SK-N-MC (cell line): ENCODE measurements at regions not wholly inside any gene's neighbourhood (a gene's known extent, or its start where the extent isn't known, plus 50 kb on each side); places are given as distances from the start of the nearest gene placed in this dataset.

Source experiments
- DNase-seq: peaks from one replicate; pipeline ENCODE4 v3.0.0-alpha.2; 2011; ENCODE audit warnings: low read depth, low spot score
- H3K27ac ChIP-seq: fragments of 200-600 bp; sonication (generic); 2 replicates; pipeline ENCODE4 v1.5.1; 2016; ENCODE audit warnings: mixed run types
- H3K36me3 ChIP-seq: fragments of 200-600 bp; sonication (generic); 2 replicates; pipeline ENCODE4 v1.6.1; 2017; ENCODE audit warnings: antibody characterized with exemption, low read length, mixed read lengths; ENCODE audit not compliant: insufficient read depth
- H3K4me3 ChIP-seq: fragments of 200-600 bp; sonication (generic); 2 replicates; pipeline ENCODE4 v1.5.1; 2016
- H3K9ac ChIP-seq: fragments of 200-600 bp; sonication (generic); 2 replicates; pipeline ENCODE4 v1.8.0; 2017; ENCODE audit warnings: mixed run types, mixed read lengths; ENCODE audit not compliant: insufficient read length
- H3K9me3 ChIP-seq: fragments of 200-600 bp; sonication (generic); 2 replicates; pipeline ENCODE4 v1.6.1; 2017; ENCODE audit warnings: low read depth, mild to moderate bottlenecking, antibody characterized with exemption, low read length, moderate library complexity, mixed read lengths
- EZH2 ChIP-seq: fragments of 200-600 bp; sonication (generic); IDR thresholded peaks from one replicate; pipeline ENCODE4 v1.6.1; 2017; ENCODE audit warnings: antibody characterized with exemption
- FOXP2 ChIP-seq: optimal IDR thresholded peaks from 2 replicates; pipeline ENCODE3; 2011; ENCODE audit warnings: mild to moderate bottlenecking, moderate library complexity; ENCODE audit not compliant: insufficient read depth; ENCODE audit errors: extremely low read length, control extremely low read depth
- POLR2AphosphoS5 ChIP-seq: IDR thresholded peaks from 2 replicates; pipeline ENCODE4 v1.6.1; 2012; ENCODE audit warnings: mild to moderate bottlenecking, low read depth, low read length, borderline replicate concordance

DNA sequence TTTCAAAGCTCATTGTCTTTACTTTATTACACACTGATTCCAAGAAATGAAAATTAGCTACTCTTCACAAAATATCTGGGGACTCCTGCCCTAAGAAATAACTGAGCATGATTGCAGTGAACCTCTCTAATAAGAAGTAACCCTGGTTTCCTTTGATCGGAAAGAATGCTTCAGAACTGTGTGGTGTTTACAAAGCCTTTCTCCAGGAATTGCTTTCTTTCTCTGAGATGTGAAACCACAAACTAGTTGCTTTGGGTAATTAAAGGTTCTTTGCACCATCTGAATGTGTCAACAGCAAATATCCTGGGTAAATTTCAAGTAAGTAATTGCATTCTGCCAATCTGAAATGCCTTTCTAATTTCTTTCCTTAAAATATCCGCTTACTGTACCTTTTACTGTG, 292.9 kb upstream of the SLIT2 start:
- H3K4me3 ChIP-seq, result no peak overlapping the region
- H3K9ac ChIP-seq, result no peak overlapping the region
- H3K36me3 ChIP-seq, result no peaks in the 10 kb centered on the region
- TF ChIP-seq FOXP2 (no peak), POLR2AphosphoS5 (no peak), EZH2 (no peak)
- H3K9me3 ChIP-seq, result no peaks in the 10 kb centered on the region
- H3K27ac ChIP-seq, result no peak overlapping the region
- no peak for DNase-seq

DNA sequence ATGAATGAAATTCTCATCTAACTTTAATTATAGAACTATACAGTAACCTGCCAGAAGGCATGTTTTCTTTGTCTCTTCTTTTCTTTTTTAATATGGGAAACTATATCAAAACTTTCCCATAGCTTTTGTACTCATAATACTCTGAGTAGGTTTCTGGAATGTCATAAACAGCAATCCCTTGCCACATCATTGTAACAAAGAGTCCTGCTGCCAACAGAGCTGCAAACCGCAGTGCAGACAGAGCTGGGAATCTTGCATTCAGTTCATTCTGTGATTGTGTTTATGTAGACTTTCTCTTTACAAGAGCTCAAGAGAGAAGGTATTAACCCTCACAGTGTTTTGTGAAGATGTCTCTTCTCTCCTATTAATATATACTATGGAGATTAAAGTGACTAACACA, 304.4 kb upstream of the SLIT2 start:
- Histone ChIP-seq H3K36me3 (no peaks in the 10 kb centered on the region), H3K9ac (no peak overlapping the region), H3K4me3 (no peak overlapping the region), H3K9me3 (no peaks in the 10 kb centered on the region), H3K27ac (no peak overlapping the region)
- TF ChIP-seq FOXP2, result no peak
- TF ChIP-seq POLR2AphosphoS5, result no peak
- no peak for TF ChIP-seq EZH2
- no peak for DNase-seq

DNA sequence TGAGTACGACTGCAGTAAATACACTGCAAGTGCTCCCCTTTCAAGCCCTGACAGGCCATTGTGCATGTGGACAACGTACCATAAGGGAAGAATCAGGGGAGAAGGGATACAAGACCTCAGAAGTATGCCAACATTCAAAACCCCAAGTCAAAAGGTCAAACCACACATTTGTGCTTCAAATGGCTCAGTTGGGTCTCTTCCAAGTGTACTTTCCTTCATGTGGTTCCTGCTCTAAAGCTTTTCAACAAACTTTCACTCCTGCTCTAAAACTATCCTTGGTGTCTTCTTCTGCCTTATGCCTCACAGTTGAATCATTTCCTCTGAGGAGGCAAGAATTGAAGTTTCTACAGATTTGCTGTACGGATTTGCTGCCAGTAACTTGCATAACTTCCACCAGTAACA, 305.7 kb upstream of the SLIT2 start:
- no peaks in the 10 kb centered on the region for H3K9me3 ChIP-seq
- DNase-seq, result no peak
- TF ChIP-seq POLR2AphosphoS5 (no peak), FOXP2 (no peak), EZH2 (no peak)
- no peak overlapping the region for H3K9ac ChIP-seq
- no peak overlapping the region for H3K4me3 ChIP-seq
- H3K36me3 ChIP-seq, result no peaks in the 10 kb centered on the region
- H3K27ac ChIP-seq, result no peak overlapping the region

DNA sequence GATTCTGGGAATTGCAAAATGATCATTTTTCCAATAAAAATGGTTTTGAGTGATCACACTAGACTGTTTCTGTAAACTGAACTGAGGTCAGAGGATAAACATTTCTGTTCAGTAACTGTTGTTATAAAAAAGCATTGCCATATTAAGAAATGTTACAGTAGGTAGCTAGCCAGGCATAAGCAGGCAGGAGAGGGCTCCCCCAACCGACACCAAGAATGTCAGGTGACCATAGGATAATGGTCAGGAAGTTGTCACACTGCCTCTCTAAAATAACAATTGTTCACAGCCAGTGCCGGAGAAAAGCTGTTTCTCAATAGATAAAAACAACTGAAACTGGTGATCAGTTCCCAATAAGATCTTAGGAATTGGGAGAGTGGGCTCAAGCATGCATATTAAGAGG, 306.2 kb upstream of the SLIT2 start:
- TF ChIP-seq EZH2 (no peak), POLR2AphosphoS5 (no peak)
- Histone ChIP-seq H3K9me3 (no peaks in the 10 kb centered on the region), H3K27ac (no peak overlapping the region), H3K4me3 (no peak overlapping the region), H3K36me3 (no peaks in the 10 kb centered on the region), H3K9ac (no peak overlapping the region)
- DNase-seq, result no peak

DNA sequence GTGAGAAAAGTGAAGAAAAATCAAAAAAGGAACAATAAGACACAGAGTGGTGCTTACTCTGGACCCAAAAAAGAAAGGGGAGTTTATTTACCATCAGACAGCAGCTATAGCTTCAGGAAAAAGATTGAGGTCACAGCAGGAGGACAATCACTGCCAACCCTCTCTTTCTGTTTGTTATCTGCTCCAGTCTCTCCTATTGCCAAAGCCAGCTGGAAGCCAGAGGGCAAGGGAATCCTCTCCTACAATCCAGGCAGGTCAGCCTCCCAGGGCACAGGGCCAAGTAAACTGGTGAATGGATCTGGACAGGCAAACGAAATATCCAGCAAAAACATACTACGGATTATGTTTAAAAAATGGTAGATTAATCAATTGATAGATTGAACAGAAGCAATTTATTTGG, 306.9 kb upstream of the SLIT2 start:
- TF ChIP-seq EZH2 (no peak), FOXP2 (no peak), POLR2AphosphoS5 (no peak)
- no peak overlapping the region for H3K9ac ChIP-seq
- no peaks in the 10 kb centered on the region for H3K9me3 ChIP-seq
- no peak overlapping the region for H3K4me3 ChIP-seq
- H3K36me3 ChIP-seq, result no peaks in the 10 kb centered on the region
- no peak overlapping the region for H3K27ac ChIP-seq
- no peak for DNase-seq

DNA sequence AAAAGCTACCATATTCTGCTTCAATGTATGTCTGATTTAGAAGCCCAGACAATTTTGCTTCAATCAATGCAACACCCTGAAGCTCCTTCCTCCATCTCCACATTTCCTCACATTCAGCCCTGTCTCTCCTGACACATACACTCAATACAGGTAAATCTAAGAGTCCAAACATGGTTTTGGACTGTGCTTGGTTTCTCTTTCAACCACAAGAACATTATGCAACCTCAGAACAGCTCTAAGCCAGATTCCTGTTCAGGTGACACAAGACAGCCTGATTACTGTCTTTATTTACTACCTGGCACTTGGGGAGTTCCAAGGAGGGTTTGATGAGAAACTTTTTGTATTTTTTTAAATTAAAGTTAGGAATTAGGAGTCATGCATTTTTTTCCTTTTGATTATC, 307.5 kb upstream of the SLIT2 start:
- Histone ChIP-seq H3K9me3 (no peaks in the 10 kb centered on the region), H3K27ac (no peak overlapping the region), H3K4me3 (no peak overlapping the region), H3K9ac (no peak overlapping the region), H3K36me3 (no peaks in the 10 kb centered on the region)
- no peak for TF ChIP-seq POLR2AphosphoS5
- no peak for TF ChIP-seq EZH2
- no peak for TF ChIP-seq FOXP2
- no peak for DNase-seq

DNA sequence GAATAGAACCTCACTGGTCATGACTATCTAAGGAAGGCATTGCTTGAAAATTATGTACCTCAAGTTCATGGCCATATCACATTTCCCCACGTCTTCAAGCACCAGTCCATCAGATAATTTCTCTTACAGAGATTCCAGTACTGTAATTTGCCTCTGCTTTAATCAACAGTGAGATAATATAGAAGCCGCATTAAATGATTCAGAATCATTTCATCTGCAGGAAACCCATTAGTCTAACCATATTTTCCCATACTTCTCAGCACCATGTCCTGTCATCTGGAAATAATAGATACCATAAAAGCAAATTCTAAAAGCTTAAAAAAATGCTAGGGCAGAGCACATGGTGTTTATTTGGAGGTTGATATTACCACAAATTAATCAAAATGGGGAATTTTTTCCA, 310.3 kb upstream of the SLIT2 start:
- TF ChIP-seq FOXP2, result no peak
- TF ChIP-seq EZH2, result no peak
- no peak for TF ChIP-seq POLR2AphosphoS5
- Histone ChIP-seq H3K9ac (no peak overlapping the region), H3K27ac (no peak overlapping the region), H3K36me3 (no peaks in the 10 kb centered on the region), H3K4me3 (no peak overlapping the region), H3K9me3 (no peaks in the 10 kb centered on the region)
- DNase-seq, result peak; percentile 3

DNA sequence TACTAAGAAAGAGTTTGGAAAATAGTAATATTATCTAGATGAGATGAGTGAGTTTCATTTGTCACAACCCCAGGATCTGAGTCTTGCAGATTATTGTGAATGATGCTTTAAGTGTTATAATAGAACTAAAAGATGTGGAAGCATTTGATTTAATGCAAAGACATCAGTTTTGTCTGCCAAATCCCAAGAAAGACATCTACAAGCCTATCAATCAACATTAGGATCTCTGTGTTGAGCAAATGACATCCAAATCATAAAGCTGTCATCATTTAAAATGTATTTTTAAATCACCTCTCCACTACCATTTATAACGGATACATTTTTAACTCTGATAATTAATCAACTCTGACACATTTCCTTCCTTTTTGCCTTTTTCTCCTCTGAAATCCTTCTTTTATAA, 310.8 kb upstream of the SLIT2 start:
- no peak for DNase-seq

DNA sequence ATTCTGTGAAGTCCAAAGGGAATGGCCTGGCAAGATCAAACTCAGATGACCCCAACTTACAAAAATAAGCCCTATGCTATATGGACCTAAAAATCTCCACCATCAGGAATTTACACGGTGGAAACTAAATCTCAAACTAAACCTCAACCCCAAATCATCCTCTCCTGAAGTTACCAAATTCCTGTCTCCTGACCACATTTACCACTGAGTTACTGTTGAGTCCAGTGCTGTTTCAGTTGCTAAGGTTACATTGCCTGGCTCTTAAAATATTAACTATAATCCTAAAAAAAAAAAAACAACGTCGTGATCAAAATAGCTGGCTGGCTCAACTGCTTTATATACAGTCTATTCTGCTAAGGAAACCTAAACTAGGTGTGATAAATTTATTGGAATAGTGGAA, 315.2 kb upstream of the SLIT2 start:
- no peak for TF ChIP-seq EZH2
- no peak for TF ChIP-seq POLR2AphosphoS5
- TF ChIP-seq FOXP2, result no peak
- no peak for DNase-seq

More for the DNA sequence above, 310.8 kb upstream of the SLIT2 start:
- H3K36me3 ChIP-seq, result no peaks in the 10 kb centered on the region
- TF ChIP-seq POLR2AphosphoS5, result no peak
- TF ChIP-seq FOXP2, result no peak
- TF ChIP-seq EZH2, result no peak
- H3K27ac ChIP-seq, result no peak overlapping the region
- no peak overlapping the region for H3K9ac ChIP-seq
- H3K9me3 ChIP-seq, result no peaks in the 10 kb centered on the region
- H3K4me3 ChIP-seq, result no peak overlapping the region

DNA sequence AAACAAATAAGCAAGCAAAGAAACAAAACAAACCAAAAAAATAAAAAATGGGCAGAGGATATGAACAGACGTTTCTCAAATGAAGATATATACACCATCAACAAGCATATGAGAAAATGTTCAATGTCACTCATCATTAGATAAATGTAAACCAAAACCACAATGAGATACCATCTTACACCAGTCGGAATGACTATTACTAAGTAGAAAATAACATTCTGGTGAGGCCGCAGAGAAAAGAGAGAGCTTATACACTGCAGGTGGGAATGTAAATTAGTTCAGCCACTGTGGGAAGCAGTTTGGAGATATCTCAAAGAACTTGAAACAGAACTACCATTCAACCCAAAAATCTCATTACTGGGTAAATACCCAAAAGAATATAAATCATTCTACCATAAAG, 321.0 kb upstream of the SLIT2 start:
- TF ChIP-seq EZH2, result no peak
- TF ChIP-seq POLR2AphosphoS5, result no peak
- TF ChIP-seq FOXP2, result no peak
- Histone ChIP-seq H3K9me3 (no peaks in the 10 kb centered on the region), H3K4me3 (no peak overlapping the region), H3K27ac (no peak overlapping the region), H3K36me3 (no peaks in the 10 kb centered on the region), H3K9ac (no peak overlapping the region)
- no peak for DNase-seq

More for the DNA sequence above, 315.2 kb upstream of the SLIT2 start:
- no peak overlapping the region for H3K27ac ChIP-seq
- H3K9ac ChIP-seq, result no peak overlapping the region
- H3K36me3 ChIP-seq, result no peaks in the 10 kb centered on the region
- no peaks in the 10 kb centered on the region for H3K9me3 ChIP-seq
- H3K4me3 ChIP-seq, result no peak overlapping the region
